ENCODE measurements at regions not wholly inside any gene's neighbourhood (a gene's known extent, or its start where the extent isn't known, plus 50 kb on each side); places are given as distances from the start of the nearest gene placed in this dataset.

- no peak for DNase-seq (ENCODE audit: low read depth, low spot score)
- in situ Hi-C loops (cut with HindIII; ENCODE audit: low sequenced_read_pairs), result no loop called here
- no peak for TF ChIP-seq CTCF (IDR thresholded peaks at IDR 0.05; ENCODE audit: low read depth, low read length)
- no peak overlapping the region for H3K4me3 ChIP-seq (ENCODE audit: low read depth, low read length)
Measured at GRCh38 chr16:73560497-73560896, 512.6 kb upstream of the ZFHX3 start.

- DNase-seq (ENCODE audit: low read depth, low spot score), result no peak
- TF ChIP-seq CTCF (IDR thresholded peaks at IDR 0.05; ENCODE audit: low read depth, low read length), result no peak
- in situ Hi-C loops (cut with HindIII; ENCODE audit: low sequenced_read_pairs), result no loop called here
- no peak overlapping the region for H3K4me3 ChIP-seq (ENCODE audit: low read depth, low read length)
Measured at GRCh38 chr16:73558219-73558618, 510.3 kb upstream of the ZFHX3 start.

DNA sequence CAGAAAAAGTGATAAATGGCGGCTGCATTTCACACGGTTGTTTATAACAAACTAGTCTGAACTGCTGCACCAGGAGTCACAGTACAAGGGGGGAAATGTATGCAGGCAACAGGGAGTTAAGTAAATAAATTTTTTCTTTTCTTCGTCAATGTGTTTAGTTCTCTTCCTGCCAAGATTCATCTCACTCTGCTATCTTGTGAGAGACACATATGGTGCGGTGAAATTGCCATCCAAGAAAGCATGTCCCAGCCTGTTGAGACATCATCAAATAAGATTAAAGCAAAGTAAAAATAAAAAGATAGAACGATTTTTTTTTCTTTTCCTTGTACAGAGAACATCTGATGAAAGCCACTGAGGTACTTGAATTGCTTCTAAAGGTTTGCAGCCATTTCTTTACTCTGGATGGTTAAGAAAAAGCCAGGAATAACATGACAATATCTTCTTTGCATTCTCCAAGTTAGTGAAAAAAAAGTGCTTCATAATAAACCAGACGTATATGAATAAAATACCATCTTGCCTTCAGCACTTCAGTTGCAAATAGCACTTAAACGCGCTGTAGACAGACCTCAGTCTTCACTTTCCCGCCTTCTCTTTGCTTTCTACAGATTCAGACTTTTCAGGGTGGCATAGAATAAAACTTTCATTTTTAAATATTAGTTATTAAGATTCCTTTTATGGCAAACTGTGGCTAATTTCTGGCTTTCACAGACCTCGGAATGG, 506.2 kb upstream of the ZFHX3 start:
- no peak overlapping the region for H3K4me3 ChIP-seq (ENCODE audit: low read depth, low read length)
- no peak for DNase-seq (ENCODE audit: low read depth, low spot score)
- no peak for TF ChIP-seq CTCF (IDR thresholded peaks at IDR 0.05; ENCODE audit: low read depth, low read length)
- in situ Hi-C loops (cut with HindIII; ENCODE audit: low sequenced_read_pairs), result no loop called here

DNA sequence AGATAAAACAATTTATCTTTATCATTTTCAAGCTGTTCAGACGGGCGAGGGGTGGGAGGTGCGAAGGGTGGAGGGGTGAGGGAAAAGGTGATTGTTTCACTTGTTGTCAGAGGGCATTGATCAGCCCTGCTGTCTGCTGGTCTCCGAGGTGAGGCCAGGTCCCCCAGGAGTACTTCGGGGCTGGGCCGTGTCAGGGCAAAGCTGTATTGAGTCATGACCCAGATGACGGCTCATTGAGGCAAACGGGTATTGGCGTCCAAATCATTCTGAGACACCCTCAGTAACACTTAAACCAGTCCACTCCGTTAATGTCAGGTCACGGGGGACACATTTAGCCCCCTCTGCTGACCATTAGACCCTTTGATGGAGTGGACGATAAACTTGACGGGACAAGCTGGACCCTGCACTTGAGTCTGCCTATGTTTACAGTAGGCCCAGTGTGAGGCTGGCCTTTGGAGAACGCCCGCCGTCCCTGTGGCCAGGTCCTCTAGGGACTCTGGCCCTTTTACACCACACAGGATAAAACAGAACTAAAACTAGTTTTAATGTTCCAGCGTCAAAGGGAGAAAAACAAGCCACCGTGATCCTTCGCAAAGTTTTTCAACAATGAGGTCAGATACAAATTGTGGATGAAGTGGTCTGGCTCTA, 502.2 kb upstream of the ZFHX3 start:
- no peak for DNase-seq (ENCODE audit: low read depth, low spot score)
- no peak overlapping the region for H3K4me3 ChIP-seq (ENCODE audit: low read depth, low read length)
- in situ Hi-C loops (cut with HindIII; ENCODE audit: low sequenced_read_pairs), result no loop called here
- TF ChIP-seq CTCF (IDR thresholded peaks at IDR 0.05; ENCODE audit: low read depth, low read length), result no peak

GRCh38 chr16:73547552-73548403, 499.9 kb upstream of the ZFHX3 start:
- TF ChIP-seq CTCF (IDR thresholded peaks at IDR 0.05; ENCODE audit: low read depth, low read length), result no peak
- in situ Hi-C loops (cut with HindIII; ENCODE audit: low sequenced_read_pairs), result no loop called here
- H3K4me3 ChIP-seq (ENCODE audit: low read depth, low read length), result no peak overlapping the region
- no peak for DNase-seq (ENCODE audit: low read depth, low spot score)

DNA sequence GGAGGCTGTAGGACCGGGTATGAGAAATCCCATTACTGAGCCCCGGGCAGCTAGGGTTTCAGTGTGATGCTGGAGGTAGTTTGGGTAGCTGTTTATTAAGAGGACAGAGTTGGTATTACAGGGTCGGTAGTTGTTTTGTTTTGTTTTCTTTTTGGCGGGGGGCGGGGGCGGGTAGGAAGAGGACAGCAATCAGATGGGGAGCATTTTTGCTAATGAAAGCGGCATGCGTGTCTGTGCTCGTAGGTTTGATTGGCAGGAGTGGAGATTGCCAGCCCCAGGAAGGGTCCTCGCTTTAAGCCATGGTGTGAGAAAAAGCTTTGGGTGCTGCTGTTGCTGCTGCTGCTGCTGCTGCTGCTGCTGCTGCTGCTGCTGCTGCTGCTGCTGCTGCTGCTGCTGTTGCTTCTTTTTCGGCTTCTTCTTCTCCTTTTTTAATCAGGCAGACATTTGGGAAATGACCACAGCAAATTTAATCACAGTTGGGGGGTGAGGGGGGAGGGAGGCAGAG, 498.5 kb upstream of the ZFHX3 start:
- no peak overlapping the region for H3K4me3 ChIP-seq (ENCODE audit: low read depth, low read length)
- TF ChIP-seq CTCF (IDR thresholded peaks at IDR 0.05; ENCODE audit: low read depth, low read length), result no peak
- in situ Hi-C loops (cut with HindIII; ENCODE audit: low sequenced_read_pairs), result no loop called here
- no peak for DNase-seq (ENCODE audit: low read depth, low spot score)
